ENCODE measurements at regions not wholly inside any gene's neighbourhood (a gene's known extent, or its start where the extent isn't known, plus 50 kb on each side); places are given as distances from the start of the nearest gene placed in this dataset.

- H3K27ac ChIP-seq (ENCODE audit: low read depth, low read length), result no peak overlapping the region
- peaks cover 18% of the 10 kb centered on the region for H3K9me3 ChIP-seq (ENCODE audit: control insufficient read depth, insufficient read depth, low read length)
- peaks cover 8% of the 10 kb centered on the region for H3K27me3 ChIP-seq (ENCODE audit: control insufficient read depth, insufficient read depth, low read length)
- POLR2A ChIA-PET, result no interaction called here
- DNase-seq (ENCODE audit: low read depth, low spot score), result no peak
- CTCF ChIA-PET, result no interaction called here
- H3K4me3 ChIP-seq (ENCODE audit: low read depth, low read length), result no peak overlapping the region
- TF ChIP-seq CTCF (IDR thresholded peaks at IDR 0.05; ENCODE audit: low read depth, low read length), result no peak
Observed at GRCh38 chr5:2009986-2010914, 127.5 kb upstream of the IRX4 start.

DNA sequence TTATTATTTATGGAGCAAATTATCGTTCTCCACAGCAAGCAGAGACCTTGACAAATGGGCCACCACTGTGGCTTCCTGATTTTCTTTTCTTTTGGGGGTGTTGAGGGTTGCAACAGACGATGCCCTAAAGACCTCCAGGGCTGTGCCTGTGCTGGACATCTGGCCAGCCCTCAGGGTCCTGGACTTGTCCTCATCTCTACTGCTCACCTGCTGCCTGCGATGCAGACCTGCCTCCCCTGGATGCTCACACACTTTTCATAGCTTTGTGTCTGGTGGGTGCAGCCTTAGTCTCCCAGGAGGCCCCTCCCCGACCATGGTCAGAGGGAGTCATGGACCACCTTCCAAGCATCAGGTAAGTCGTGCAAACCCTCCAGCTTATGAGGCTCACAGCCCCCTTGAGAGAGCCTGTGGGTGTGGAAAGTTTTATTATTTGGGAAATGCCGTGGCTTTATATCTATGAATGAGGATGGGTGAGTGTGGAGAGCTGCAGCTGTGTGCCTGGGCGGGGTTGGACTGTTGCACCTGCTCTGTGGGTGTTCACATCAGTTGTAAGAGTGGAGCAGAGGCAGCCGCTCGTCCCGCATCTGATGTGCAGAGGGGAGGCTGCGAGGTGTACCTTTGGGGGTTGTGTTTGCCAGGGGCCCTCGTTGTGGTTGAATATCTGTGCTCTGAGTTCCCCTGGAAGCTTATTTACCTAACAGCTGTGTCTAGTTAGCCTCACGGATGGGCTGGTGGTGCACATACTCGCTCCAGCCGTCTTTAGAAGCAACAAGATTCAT, 126.3 kb upstream of the IRX4 start:
- H3K27me3 ChIP-seq (ENCODE audit: control insufficient read depth, insufficient read depth, low read length), result peaks cover 11% of the 10 kb centered on the region
- H3K27ac ChIP-seq (ENCODE audit: low read depth, low read length), result no peak overlapping the region
- no peak for DNase-seq (ENCODE audit: low read depth, low spot score)
- peaks cover 30% of the 10 kb centered on the region for H3K9me3 ChIP-seq (ENCODE audit: control insufficient read depth, insufficient read depth, low read length)
- TF ChIP-seq CTCF (IDR thresholded peaks at IDR 0.05; ENCODE audit: low read depth, low read length), result no peak
- ChIA-PET POLR2A (no interaction called here), CTCF (no interaction called here)
- H3K4me3 ChIP-seq (ENCODE audit: low read depth, low read length), result no peak overlapping the region

- Histone ChIP-seq H3K27me3 (ENCODE audit: control insufficient read depth, insufficient read depth, low read length) (peaks cover 11% of the 10 kb centered on the region), H3K27ac (ENCODE audit: low read depth, low read length) (no peak overlapping the region), H3K9me3 (ENCODE audit: control insufficient read depth, insufficient read depth, low read length) (peaks cover 35% of the 10 kb centered on the region), H3K4me3 (ENCODE audit: low read depth, low read length) (no peak overlapping the region)
- DNase-seq (ENCODE audit: low read depth, low spot score), result no peak
- ChIA-PET CTCF (no interaction called here), POLR2A (no interaction called here)
- TF ChIP-seq CTCF (IDR thresholded peaks at IDR 0.05; ENCODE audit: low read depth, low read length), result no peak
Observed at GRCh38 chr5:2007878-2008501, 125.3 kb upstream of the IRX4 start.

GRCh38 chr5:2007496-2007877, 124.8 kb upstream of the IRX4 start:
- H3K27ac ChIP-seq (ENCODE audit: low read depth, low read length), result no peak overlapping the region
- DNase-seq (ENCODE audit: low read depth, low spot score), result no peak
- no peak overlapping the region for H3K4me3 ChIP-seq (ENCODE audit: low read depth, low read length)
- no peak for TF ChIP-seq CTCF (IDR thresholded peaks at IDR 0.05; ENCODE audit: low read depth, low read length)
- H3K9me3 ChIP-seq (ENCODE audit: control insufficient read depth, insufficient read depth, low read length), result peaks cover 35% of the 10 kb centered on the region
- peaks cover 11% of the 10 kb centered on the region for H3K27me3 ChIP-seq (ENCODE audit: control insufficient read depth, insufficient read depth, low read length)
- ChIA-PET POLR2A (no interaction called here), CTCF (no interaction called here)

- Histone ChIP-seq H3K27ac (ENCODE audit: low read depth, low read length) (no peak overlapping the region), H3K9me3 (ENCODE audit: control insufficient read depth, insufficient read depth, low read length) (peaks cover 39% of the 10 kb centered on the region), H3K4me3 (ENCODE audit: low read depth, low read length) (no peak overlapping the region), H3K27me3 (ENCODE audit: control insufficient read depth, insufficient read depth, low read length) (peaks cover 11% of the 10 kb centered on the region)
- TF ChIP-seq CTCF (IDR thresholded peaks at IDR 0.05; ENCODE audit: low read depth, low read length), result no peak
- no peak for DNase-seq (ENCODE audit: low read depth, low spot score)
- ChIA-PET POLR2A (no interaction called here), CTCF (no interaction called here)
Observed at GRCh38 chr5:2006971-2007291, 124.2 kb upstream of the IRX4 start.
